ENCODE measurements at regions not wholly inside any gene's neighbourhood (a gene's known extent, or its start where the extent isn't known, plus 50 kb on each side); places are given as distances from the start of the nearest gene placed in this dataset.
A peak's percentile ranks its signal among the peaks of the same experiment; 100 is the strongest.
"Not testable (repeated sequence)": the region's sequence is repeated elsewhere in the genome, so short reads cannot be mapped to it uniquely, and the experiment has no call there.

DNA sequence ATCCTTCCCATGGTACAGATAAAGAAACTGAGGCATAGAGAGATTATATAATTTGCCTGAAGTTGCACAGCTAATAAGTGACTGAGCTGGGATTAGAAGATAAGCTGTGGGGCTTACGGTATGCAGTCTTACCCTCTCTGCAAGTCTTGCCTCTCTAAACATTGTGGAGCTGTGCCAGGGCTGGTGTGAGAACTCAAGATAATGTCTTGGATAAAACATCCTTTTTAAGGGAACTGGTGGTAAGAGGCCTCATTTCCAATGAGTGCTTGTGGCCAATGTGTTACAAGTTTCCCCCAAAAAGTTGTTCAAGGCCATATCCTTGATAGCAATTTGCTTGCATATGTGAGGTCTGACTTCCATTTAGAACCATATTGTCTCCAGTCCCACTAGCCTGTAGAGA, 84.3 kb upstream of the ETAA1 start:
- intact Hi-C loops (cut with DNase I), result no loop called here

DNA sequence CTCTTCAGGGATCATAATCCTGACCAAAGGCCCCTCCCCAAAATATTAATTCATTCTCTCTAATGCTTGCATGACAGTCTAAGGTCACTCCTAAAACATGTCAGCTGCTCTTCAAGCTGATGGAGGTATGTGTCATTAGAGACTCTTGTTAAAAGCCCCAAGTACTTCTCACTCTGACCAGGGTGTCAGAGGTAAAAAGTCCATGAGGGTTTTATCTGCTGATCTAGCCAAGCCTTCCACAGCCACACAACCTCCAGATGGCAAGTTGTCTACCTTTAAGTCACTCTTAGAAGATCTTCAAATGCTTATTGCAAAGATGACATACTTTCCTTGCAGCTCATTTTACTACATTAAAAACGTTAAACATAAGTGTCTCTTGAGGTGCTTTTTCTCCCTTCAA, 83.6 kb upstream of the ETAA1 start:
- DNase-seq, result no peak
- intact Hi-C loops (cut with DNase I), result no loop called here

More for the DNA sequence above, 84.3 kb upstream of the ETAA1 start:
- DNase-seq, result no peak

DNA sequence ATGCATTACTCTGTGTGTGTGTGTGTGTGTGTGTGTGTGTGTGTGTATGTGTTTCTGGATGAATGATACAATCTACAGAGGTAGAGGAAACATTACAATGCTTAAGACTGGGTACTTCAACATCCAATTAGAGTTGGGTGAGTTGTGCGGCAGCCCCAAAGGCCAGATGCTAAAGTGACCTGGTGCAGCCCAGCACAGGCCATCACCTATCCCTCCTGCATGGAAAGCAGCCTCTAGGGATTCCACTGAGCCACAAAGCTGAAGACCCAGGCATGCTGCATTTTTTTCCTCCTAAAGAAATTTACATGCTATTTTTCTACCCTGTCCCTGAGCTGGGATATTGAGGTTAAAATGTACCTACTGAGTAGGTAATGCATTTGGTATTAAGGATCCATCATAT, 79.1 kb upstream of the ETAA1 start:
- intact Hi-C loops (cut with DNase I), result no loop called here
- no peak for DNase-seq

DNA sequence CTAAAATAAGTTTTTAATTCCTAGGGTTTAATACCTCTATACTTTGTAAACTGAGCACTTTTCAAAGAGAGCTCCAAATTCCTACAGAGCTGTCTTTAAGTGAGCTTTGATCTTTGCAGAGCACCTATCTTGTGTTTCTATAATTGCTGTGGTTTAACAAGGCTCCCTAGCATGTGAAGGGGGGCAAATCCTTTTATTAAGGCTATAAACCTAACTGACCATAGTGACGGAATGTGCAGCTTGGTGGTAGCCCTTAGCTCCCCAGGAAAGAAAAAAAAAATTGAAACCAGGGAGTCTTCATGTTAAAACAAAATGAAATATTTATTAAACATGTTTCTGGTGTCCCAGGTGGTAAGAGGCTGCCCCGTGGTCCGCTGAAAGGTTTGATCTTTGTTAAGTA, 78.6 kb upstream of the ETAA1 start:
- no peak for DNase-seq
- intact Hi-C loops (cut with DNase I), result no loop called here

DNA sequence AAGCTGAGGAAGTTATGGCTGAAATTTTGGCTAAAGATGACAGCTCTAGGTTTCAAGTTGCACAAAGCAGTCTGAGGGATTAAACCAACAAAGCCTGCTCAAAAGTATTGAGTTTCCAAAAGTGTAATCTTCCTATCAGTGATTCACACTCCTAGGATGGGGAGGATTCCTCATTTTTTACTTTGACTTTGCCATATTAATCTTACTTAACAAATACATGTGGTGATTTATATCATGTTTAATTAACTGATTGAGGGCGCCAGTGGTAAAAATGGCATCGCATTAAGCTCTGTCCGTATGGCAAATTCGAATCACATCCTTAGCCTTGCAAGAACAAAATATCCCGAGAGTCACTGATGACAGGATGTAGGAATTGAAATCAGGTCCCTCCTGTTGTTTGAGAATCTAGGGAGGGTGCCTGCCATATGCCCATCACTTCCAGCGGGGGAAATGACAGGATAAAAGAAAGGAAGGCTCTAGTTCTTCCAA, 78.1 kb upstream of the ETAA1 start:
- DNase-seq, result no peak

DNA sequence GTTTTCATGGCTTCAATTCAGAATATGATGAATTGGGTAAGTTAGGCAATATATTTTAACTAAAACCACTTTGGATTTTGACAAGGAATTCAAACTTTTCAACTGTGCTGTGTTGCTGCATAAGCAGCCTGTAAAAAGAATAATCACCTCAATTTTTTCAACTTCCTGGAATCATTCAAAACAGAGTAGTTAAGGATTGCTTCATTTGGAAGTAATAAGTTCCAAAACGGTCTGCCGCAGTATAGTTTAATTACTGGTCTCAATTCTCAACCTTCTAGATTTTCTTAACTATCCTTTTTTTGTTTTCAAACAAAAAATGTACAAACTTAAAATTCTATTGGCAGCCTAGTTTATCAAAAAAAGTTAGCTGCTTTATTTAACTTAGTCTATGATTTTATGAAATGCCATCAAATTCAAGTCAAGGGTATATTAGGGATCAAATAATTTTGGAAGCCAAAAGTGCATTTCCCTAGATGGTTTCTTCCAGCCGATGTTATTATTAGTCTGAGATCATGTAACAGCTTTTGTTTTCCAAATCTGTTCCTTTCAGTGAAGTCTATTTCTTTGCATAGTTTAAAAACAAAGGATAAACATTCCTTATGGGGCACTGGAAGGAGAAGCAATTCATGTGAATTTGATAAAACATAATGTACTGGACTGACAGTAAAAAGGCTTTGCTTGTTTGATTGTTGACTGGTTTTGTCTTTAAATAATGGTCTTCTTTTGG, 76.1 kb upstream of the ETAA1 start:
- no peak for DNase-seq
- intact Hi-C loops (cut with DNase I), result no loop called here

More for the DNA sequence above, 78.1 kb upstream of the ETAA1 start:
- intact Hi-C loops (cut with DNase I), result no loop called here

DNA sequence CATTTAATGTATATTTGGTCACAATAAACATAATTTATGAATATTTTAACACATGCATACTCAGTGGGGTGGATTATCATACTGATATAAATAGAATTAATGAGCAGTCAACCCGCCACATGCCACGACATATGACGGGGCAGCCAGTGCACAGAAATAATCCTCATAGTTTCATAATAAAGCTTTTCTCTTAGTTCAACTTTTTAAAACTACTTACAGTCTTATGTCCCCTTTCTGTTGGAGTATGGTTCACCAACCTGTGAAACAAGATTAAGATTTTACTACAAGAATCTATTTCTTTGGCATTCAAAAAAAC, 75.6 kb upstream of the ETAA1 start:
- intact Hi-C loops (cut with DNase I), result no loop called here
- DNase-seq, result no peak

DNA sequence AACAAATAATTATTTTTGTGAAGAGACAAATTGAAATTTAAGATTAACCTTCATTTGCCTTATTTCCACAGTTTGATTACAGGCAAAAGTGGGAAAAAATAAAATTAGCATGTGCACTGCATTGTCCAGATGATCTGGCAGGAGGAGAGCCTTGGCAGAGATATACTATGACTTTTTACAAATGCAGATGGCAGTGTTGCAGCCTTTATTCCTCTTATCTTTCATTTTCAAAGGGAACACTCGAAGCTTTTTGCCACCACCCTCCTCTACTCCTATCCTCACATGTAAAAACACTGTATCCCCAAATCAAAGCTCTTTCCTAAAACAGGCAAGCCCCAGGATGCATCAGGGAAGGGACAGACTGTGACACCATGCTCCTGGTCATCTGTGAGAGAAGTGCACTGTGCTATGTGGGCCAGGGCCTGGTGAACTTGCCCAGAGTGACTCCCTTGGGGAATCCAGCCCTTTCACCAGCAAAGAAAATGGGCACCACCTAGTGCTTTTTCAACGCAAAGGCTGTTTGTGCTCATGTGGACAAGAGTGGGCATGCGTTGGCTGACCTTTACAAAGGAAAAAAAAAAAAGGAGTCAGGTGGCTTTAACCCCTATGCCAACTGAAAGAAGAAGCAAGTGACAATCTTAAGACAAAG, 74.7 kb upstream of the ETAA1 start:
- intact Hi-C loops (cut with DNase I), result no loop called here
- peak in 3 of 10 donors; percentile 9 to 67 (median 23) for DNase-seq

DNA sequence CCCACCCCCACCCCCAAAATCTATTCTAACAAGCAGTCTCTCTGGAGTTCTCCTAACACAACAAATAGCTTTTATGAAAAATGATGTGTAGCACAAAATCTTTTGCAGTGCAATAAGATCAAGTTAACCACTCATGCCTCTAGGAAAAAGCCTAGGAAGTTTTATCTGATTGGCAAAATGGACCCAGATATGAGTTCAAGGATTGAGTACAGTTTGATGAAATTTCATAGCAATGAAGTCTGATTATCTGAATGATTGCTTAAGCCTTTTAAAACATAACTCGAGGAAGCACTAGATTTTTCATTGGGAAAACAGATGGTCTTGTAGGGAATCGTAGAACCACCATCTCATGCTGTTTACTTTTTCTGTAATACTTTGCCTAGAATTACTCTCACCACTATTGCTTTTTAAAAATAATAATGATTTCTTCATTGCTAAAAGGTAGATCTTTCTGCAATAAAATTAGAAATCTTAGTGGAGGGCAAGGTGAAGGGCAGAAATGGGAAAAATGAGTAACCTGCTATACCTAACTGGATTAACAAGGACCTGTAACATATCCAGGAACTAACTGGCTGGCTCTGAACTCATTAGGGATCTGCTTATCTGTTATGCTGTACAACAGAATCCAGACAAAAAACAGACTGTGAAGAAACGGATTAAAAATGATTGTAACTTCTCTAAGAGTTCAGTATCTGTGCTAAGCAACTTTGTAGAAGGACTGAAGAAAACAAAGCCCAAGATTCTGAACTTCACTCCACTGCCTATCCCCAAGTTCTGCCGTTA, 73.7 kb upstream of the ETAA1 start:
- no peak for DNase-seq
- intact Hi-C loops (cut with DNase I), result no loop called here

DNA sequence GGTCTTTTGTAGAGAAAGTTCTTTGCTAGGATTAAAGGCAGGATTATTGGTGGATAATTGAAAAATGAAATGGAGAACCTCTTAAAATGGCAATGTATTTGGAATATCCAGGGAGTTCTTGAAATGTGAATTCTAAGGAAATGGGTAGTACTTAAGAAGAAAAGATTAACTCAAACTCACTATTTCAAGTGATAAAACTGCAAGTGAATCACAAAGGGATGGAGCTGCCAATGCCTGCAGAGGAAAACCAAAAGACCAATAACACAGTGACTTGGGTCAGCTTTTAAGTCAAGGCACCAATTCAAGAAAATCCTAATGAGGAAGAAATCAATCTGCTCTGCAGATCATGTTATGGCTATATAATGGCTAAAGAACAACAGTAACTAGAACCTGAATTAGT, 67.6 kb upstream of the ETAA1 start:
- intact Hi-C loops (cut with DNase I), result no loop called here

DNA sequence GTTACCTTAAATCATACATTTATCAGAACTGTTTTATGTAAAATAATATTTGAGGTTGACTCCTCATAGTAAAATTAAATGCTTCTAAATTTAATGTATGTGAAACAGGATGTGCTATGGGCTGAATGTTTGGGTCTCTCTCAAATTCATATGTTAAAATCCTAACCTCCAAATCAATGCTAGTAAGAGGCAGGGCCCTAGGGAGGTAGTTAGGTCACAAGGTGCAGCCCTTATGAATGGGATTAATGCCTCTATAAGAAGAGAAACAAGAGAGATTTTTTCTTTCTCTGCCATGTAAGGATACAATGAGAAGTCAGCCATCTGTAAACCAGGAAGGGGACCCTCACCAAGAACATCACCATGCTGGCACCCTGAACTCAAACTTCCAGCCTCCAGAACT, 67.2 kb upstream of the ETAA1 start:
- DNase-seq, result no peak
- intact Hi-C loops (cut with DNase I), result no loop called here

More for the DNA sequence above, 67.6 kb upstream of the ETAA1 start:
- no peak for DNase-seq

DNA sequence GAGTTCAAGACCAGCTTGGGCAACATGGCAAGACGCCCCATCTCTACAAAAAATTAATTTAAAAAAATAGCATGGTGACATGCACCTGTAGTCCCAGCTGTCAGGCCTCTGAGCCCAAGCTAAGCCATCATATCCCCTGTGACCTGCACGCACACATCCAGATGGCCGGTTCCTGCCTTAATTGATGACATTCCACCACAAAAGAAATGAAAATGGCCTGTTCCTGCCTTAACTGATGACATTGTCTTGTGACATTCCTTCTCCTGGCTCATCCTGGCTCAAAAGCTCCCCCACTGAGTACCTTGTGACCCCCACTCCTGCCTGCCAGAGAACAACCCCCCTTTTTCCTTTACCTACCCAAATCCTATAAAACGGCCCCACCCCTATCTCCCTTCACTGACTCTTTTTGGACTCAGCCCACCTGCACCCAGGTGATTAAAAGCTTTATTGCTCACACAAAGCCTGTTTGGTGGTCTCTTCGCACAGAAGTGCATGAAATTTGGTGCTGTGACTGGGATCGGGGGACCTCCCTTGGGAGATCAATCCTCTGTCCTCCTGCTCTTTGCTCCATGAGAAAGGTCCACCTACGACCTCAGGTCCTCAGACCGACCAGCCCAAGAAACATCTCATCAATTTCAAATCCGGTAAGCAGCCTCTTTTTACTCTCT, 65.6 kb upstream of the ETAA1 start:
- intact Hi-C loops (cut with DNase I); DNase-seq: not testable (repeated sequence)

DNA sequence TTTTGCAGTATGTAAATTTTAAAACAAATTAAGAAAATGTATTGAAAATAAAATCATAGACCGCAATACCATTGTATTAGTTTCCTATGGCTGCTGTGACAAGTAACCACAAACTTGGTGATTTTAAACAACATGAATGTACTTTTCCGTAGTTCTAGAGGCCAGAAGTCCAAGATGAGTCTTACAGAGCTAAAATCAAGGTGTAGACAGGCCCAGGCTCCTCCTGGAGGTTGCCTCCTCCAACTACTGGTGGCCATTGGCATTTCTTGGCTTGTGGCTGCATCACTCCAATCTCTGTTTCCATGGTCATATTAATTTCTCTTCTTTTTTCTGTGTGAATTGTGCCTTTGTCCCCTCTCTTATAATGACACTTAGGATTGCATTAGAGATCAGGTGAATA, 59.2 kb upstream of the ETAA1 start:
- DNase-seq, result no peak
- intact Hi-C loops (cut with DNase I), result no loop called here

DNA sequence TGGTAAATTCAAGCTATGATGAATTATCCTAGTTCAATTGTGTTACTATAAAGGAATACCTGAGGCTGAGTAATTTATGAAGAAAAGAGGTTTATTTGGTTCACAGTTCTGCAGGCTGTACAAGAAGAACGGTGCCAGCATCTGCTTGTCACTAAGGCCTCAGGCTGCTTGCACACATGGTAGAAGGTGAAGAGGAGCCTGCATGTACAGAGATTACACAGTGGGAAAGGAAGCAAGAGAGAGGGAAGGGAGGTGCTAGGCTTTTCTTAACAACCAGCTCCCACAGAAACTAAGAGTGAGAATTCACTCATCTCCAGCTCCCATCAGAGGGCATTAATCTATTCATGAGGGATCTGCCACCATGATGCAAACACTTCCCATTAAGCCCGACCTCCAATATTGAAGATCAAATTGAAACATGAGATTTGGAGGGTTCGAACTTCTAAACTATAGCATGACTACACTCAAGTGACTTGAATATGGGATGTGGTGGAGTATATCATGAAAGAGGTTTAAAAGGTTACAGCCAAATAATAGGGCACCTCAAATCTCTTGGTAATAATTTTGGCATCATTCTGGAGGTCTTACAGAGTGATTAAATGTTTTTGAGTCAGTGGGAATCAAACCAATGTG, 58.4 kb upstream of the ETAA1 start:
- DNase-seq, result no peak
- intact Hi-C loops (cut with DNase I), result no loop called here

DNA sequence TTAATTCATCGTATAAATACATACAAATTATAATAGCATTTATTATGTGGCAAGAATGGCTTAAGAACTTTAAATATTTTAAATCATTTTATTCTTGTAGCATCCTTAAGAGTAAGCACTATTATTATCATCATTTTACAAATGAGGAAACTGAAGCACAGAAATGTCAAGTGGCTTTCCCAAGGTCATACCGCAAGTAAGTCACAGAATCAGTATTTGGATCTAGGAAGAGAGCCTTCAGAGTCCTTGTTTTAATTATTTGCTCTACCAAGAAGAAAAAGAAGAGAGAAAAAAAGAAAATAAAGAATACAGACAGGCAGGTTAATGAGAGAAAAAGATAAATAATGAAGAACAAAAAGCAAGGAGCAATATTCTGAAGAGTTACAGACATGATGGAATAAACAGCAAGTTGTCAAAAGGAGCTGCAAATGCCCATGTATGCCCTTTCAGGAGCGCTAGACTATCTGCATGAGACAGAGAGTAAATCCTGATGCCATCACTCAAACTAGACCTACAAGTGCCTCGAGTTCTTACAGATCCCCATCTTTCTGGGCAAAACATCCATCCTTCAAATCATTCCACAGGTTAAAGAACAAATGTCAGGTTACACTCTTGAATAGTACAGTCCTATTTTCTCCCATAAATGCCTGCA, 57.8 kb upstream of the ETAA1 start:
- intact Hi-C loops (cut with DNase I), result no loop called here
- DNase-seq, result no peak

DNA sequence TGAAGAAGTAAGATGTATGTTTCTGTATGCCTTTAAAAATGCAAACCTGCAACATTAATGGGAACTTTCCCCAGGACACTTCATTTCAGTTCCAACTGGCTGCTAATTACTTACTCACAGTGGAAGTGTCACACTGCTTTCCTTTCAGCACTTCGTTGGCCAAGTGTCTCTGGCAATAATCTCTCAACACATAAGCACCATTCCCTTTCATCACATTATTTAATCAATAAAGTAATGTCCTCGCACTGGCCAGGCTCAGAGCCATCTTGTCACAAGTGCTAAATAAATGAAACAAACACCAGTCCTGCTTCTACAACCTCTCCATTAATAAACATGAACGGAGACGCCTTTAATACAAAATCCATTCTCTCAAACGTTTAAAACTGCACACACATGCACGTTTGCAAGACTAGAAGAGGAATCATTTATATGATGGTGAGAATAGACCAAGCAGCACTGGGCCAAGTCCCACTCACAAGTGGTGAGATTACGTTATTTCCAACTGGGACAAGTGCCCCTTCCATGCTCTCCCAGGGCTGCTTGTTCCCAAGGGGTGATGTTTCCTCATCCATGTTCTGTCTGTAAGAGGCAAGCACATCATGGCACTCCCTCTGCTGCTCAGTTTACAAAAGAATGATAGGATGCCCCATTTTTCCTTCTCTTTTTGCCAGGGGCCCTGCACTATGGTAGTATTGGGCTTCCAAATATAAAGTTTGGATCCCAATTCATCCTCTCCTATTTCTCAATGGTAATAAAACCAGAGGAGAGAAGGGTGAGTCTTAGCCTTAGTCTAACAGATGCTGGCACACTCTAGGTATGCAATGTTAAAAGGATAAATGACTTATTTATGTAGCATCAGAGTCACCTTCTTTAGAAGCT, 56.8 kb upstream of the ETAA1 start:
- intact Hi-C loops (cut with DNase I), result no loop called here
- no peak for DNase-seq

DNA sequence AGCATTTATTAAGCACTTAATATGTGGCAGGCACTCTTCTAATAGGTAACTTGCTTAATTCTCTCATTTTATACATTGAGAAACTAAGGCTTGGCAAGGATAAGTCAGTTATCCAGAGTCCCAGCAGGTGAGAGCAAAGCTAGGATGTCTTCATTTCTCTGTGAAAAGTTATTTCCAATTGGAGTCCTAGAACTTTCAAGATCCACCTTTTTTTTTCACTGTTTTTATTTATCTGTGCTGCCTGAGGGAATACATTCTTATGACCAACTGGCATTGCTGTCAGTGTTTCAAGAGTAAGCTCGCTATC, 56.2 kb upstream of the ETAA1 start:
- intact Hi-C loops (cut with DNase I), result no loop called here
- DNase-seq, result no peak

DNA sequence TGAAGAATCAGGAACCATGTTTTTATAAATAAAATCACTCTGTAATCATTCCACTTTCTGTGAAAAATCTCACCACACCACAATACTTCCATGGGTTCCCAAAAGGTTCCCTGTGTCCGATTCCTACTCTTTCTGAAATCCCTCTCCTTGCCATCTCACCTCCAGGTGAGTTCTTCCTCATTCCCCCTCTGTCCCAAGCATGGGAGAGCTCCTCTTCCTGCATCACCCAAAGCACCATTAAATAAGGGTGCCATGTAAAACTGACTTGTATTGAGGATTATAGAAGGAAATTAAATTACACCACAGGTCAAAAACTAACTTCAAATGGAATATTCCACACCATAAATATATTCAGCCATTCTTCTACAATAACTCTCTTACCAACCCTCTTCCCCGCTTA, 55.8 kb upstream of the ETAA1 start:
- no peak for DNase-seq
- intact Hi-C loops (cut with DNase I), result no loop called here

DNA sequence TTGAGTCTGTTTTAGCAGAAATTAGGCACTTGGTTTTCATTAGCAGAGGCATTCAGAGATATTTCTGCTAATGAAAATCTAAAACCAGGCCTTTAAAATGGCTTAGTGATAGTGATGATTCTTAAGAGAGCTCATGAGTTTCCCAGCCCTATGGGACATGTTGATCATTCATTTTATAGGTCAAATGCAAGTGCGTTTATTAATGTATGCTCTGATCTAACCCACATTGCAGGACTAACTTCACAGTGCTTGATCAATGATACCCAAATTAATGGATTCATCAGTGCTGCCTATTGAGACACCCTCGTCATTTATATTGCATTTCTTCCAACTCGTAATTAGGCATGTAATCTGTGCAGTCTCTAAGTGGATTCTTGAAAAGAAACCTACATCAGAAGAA, 54.7 kb upstream of the ETAA1 start:
- intact Hi-C loops (cut with DNase I), result no loop called here
- no peak for DNase-seq
